ENCODE measurements at regions not wholly inside any gene's neighbourhood (a gene's known extent, or its start where the extent isn't known, plus 50 kb on each side); places are given as distances from the start of the nearest gene placed in this dataset.

DNA sequence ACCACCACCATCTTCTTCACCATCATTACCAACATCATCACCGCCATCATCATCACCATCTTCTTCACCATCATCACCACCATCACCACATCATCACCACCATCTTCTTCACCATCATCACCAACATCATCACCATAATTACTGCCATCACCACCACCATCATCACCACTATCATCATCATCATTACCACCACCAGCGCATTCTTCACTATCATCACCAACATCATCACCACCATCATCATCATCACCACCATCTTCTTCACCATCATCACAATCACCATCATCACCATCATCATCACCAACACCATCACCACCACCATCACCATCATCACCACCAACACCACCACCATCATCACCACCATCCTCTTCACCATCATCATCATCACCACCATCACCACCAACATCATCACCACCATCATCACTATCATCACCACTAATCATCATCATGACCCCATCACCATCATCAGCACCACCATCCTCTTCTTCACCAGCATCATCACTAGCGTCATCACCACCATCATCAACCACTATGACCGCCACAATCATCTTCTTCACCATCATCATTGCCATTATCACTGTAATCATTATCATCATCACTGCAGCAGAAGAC is 303.8 kb downstream of the CTTN start:
- intact Hi-C loops (cut with DNase I): no loop called here

DNA sequence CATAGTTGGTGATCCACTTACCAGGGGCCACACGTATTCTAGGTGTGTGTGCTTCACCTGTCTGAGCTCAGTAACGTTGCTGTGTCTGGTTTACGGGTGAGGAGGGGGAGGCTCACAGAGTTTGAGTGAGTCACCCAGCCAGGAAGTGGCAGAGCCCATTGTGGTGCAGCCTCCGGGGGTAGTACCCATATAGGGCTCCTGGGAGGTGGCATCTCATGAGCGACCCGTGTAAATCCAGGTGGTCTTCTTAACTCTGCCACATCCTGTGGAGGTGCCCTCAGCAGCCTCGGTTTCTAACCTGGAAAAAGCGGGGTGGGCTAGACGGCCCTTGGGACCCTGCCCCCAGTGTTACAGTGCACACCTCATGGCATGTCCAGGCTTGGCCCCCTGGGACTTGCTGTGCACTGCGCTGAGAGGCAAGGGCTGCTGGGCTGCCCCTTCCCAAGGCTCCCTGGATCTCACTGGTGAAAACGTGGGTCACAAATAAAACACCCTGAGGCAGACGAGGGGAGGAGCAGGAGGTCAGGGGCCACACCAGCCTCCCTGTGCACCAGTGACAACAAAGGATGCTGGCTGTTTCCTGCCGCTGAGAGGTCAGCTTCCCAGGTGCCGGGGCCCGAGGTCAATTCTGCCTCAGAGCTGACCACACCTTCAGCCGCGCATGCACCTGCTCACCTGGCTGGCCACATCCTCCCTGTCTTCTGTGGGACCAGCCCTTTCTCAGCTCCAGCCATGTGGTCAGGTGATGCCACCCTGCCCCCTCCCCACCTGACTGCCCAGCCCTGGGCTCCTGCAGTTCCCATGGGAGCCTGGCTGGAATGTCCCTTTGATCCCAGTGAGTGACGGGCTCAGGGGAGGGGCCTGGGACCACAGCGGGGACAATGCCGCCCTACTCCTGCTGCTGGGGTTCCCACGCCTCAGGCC is 305.1 kb downstream of the CTTN start:
- intact Hi-C loops (cut with DNase I): no loop called here
- DNase-seq (ENCODE audit: low spot score): no peak

More for the DNA sequence above, 303.8 kb downstream of the CTTN start:
- DNase-seq (ENCODE audit: low spot score): no peak

DNA sequence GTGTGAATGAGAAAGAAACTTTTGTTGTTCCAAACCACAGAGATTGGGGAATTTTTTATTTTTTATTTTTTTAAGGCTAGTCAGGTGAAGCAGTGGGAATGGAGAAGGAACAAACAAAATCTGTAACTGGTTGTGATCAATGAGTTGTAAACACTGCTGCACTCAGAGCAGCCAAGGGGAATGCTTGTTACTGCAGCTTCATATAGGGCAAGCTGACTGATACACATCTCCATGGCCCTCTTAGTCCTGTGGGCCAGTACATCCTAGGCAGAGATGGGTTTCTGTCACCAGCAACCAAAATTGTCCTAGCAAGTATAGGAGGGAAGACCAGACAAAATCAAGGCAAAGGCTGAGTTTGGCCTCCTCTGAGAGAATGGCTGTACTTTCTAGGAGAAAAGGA is 306.8 kb downstream of the CTTN start:
- no peak for DNase-seq (ENCODE audit: low spot score)
- intact Hi-C loops (cut with DNase I): no loop called here

GRCh38 chr11:70705930-70706329 is 307.6 kb downstream of the CTTN start:
- no peak for DNase-seq (ENCODE audit: low spot score)
- intact Hi-C loops (cut with DNase I): no loop called here

DNA sequence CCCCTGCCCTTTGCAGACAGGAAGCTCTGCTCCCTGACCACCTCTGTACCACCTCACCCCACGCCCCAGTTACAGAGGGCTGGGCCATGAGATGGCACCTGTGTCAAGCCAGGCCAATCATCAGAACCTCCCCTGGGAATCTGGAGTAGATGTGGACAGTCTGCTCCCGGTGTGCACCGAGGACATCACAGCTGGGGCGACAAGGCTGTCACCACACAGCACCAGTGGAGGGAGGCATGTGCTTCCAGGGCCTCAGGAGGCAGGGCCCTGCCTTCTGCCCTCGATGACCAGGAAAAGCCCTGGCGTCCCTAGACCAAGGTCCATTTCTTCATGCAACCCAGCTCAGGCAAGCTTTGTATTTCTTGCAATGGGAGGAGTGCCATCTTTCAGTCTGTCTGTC is 309.5 kb downstream of the CTTN start:
- no peak for DNase-seq (ENCODE audit: low spot score)
- intact Hi-C loops (cut with DNase I): no loop called here

DNA sequence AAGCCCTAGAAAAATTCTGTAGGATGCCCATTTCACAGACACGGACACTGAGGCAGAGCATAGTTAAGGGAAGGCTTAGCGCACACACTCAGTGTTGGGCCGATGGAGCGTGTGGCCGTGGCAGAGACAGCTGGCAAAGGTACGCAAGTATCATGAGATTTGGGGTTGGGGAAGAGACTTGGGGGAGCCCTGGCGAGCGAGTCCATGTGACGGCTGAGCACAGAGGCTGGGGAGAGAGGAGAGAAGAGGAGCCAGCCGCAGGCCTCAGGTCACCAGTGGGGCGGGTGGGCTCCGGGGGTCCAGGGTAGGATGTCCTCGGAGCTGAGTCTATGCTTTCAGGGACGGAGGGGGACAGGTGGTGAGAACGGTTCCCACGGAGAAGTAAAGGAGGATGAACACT is 311.3 kb downstream of the CTTN start:
- no peak for DNase-seq (ENCODE audit: low spot score)
- intact Hi-C loops (cut with DNase I): no loop called here

- intact Hi-C loops (cut with DNase I): no loop called here
- DNase-seq (ENCODE audit: low spot score): no peak
Measured at GRCh38 chr11:70710192-70710591, 311.9 kb downstream of the CTTN start.

DNA sequence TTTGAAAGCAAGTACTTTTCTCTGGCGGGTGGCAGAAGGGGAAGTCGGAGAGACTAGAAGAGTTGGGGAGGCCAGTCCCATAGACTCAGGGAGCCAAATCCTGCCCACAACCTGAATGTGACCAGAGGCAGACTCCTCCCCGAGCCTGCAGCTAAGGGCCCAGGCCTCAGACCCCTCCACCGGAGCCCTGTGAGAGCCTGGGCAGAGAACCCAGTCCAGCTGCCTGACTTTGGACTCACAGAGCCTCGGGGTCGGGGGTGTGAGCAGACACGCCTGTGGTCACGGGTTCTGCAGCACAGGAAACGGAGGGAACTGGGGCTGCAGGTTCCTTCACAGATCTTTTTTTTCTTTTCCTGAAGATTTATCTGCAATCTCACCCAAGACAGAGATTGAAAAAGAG is 312.3 kb downstream of the CTTN start:
- DNase-seq (ENCODE audit: low spot score): no peak
- intact Hi-C loops (cut with DNase I): no loop called here

GRCh38 chr11:70711095-70711910 is 313.0 kb downstream of the CTTN start:
- intact Hi-C loops (cut with DNase I): no loop called here
- DNase-seq (ENCODE audit: low spot score): no peak

- no peak for DNase-seq (ENCODE audit: low spot score)
- intact Hi-C loops (cut with DNase I): no loop called here
Measured at GRCh38 chr11:70711911-70712185, 313.5 kb downstream of the CTTN start.

DNA sequence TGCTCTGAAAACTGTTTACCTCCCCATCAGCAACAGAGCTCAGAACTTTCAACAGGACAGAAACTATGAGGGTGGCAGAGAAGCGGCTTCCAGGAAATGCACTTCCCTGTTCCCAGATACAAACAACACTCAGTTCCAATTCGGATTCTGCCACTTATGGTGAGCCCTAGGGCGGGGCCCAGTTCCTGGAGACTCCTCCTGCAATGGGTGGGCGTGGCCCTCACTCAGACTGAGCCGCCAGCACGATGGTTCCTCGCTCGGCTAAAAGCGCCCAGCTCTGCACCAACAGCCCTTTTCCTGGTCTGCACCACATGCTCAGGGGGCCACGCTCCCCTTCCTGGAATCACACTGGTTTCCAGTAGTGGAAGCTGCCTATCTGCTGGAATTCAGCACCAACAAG is 314.1 kb downstream of the CTTN start:
- intact Hi-C loops (cut with DNase I): no loop called here
- DNase-seq (ENCODE audit: low spot score): no peak

- no peak for DNase-seq (ENCODE audit: low spot score)
Measured at GRCh38 chr11:70713086-70713835, 314.9 kb downstream of the CTTN start.

GRCh38 chr11:70713988-70714665 is 315.8 kb downstream of the CTTN start:
- intact Hi-C loops (cut with DNase I): no loop called here
- no peak for DNase-seq (ENCODE audit: low spot score)

More at GRCh38 chr11:70713086-70713835, 314.9 kb downstream of the CTTN start:
- intact Hi-C loops (cut with DNase I): no loop called here

GRCh38 chr11:70715166-70715951 is 317.0 kb downstream of the CTTN start:
- DNase-seq (ENCODE audit: low spot score): no peak
- intact Hi-C loops (cut with DNase I): no loop called here

- intact Hi-C loops (cut with DNase I): no loop called here
- no peak for DNase-seq (ENCODE audit: low spot score)
Measured at GRCh38 chr11:70716216-70716615, 317.9 kb downstream of the CTTN start.

DNA sequence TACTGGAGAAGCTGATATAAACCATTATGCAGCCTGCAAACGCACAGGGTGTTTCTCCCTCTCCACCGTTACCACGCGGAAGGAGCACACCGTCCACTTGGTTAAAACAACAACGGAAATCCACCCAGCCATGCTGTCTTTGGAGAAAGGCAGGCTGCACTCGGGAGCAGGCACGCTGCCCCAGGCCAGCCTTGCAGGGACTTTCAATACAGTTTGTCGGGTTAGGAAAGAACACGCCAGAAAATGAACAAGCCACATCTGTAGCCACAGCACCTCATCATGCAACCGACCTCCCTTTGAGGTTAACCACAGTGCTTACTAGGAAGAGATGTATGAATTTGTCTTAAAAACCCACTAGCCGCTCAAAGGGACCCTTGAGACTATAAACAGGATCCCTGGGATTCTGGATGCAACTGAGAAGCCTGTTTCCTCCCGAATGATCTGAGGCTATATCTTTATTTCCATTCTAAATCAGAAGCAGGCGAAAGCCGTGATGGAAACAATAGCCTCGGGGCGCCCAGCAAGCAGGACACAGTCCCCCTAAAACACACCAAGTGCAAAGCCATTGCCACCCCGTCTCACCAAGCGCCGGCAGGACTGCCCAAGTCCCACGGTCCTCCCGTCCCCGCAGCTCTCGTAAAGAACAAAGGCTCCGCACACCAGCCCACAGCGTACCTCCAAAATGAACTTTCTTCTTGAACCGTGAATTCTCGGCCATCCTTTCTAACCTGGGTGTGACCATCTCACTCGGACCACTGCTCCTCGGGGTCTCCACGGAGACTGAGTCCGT is 318.9 kb downstream of the CTTN start:
- no peak for DNase-seq (ENCODE audit: low spot score)
- intact Hi-C loops (cut with DNase I): no loop called here

- intact Hi-C loops (cut with DNase I): no loop called here
- DNase-seq (ENCODE audit: low spot score): no peak
Measured at GRCh38 chr11:70717936-70718595, 319.7 kb downstream of the CTTN start.
